ENCODE measurements at regions not wholly inside any gene's neighbourhood (a gene's known extent, or its start where the extent isn't known, plus 50 kb on each side); places are given as distances from the start of the nearest gene placed in this dataset.

- TF ChIP-seq CTCF (IDR thresholded peaks at IDR 0.05) (no peak), POLR2A (IDR thresholded peaks at IDR 0.05) (no peak)
These were observed 739.2 kb upstream of the GJE1 start for GRCh38 chr6:141393405-141394124.

Measured in heart left ventricle (tissue), 13 donors.